Spleen (tissue), 7 donors: ENCODE measurements at regions not wholly inside any gene's neighbourhood (a gene's known extent, or its start where the extent isn't known, plus 50 kb on each side); places are given as distances from the start of the nearest gene placed in this dataset.

Experiments used
- CTCF ChIP-seq, 11 experiments: fragments of 200-600 bp in 7 of 11; fragments of 450-650 bp in 4 of 11; sonication (generic) in 4 of 11; IDR thresholded peaks in 8 of 11; conservative IDR thresholded peaks in 3 of 11; 1 replicate in 7 of 11; 2 replicates in 4 of 11; pipeline versions ENCODE4 v1.4.0 to v1.8.0; 2016 to 2021; ENCODE audit warnings: antibody characterized with exemption in 11 of 11, inconsistent platforms in 4 of 11, mild to moderate bottlenecking in 1 of 11
- POLR2A ChIP-seq, 3 donors: fragments of 450-650 bp; IDR thresholded peaks; one replicate each; pipeline ENCODE4 v1.5.1; 2017; ENCODE audit warnings: antibody characterized with exemption in 3 of 3, mild to moderate bottlenecking in 1 of 3
- donor health status: DM: no; HTN: no; CAD: no; lungs with moderate emphysema.
- donor health status: DM: no; HTN: no; CAD: no.
- donor health status: DM: no; HTN: no; CAD: no.

- no peak for TF ChIP-seq CTCF (IDR thresholded peaks at IDR 0.05 in 8 of 11, conservative IDR thresholded peaks at IDR 0.05 in 3 of 11)
- TF ChIP-seq POLR2A (IDR thresholded peaks at IDR 0.05) = no peak
Observed at GRCh38 chr13:82938644-82939043, 943.6 kb downstream of the SLITRK1 start.
